Endothelial cell (in vitro differentiated cells): ENCODE measurements at regions not wholly inside any gene's neighbourhood (a gene's known extent, or its start where the extent isn't known, plus 50 kb on each side); places are given as distances from the start of the nearest gene placed in this dataset.

Experiments
- DNase-seq: peaks from one replicate; pipeline ENCODE4 v3.0.0; 2021; ENCODE audit warnings: low spot score
- H3K27ac Mint-ChIP-seq: one replicate; pipeline ENCODE4 v1.8.0; 2021; ENCODE audit warnings: mixed read lengths, inconsistent platforms; ENCODE audit not compliant: unreplicated experiment
- H3K27me3 Mint-ChIP-seq: one replicate; pipeline ENCODE4 v1.8.0; 2021; ENCODE audit warnings: mild to moderate bottlenecking, moderate library complexity, mixed read lengths, inconsistent platforms; ENCODE audit not compliant: unreplicated experiment
- H3K36me3 Mint-ChIP-seq: one replicate; pipeline ENCODE4 v1.8.0; 2021; ENCODE audit warnings: mild to moderate bottlenecking, low read depth, mixed read lengths, inconsistent platforms; ENCODE audit not compliant: unreplicated experiment
- H3K4me1 Mint-ChIP-seq: one replicate; pipeline ENCODE4 v1.8.0; 2021; ENCODE audit warnings: mild to moderate bottlenecking, mixed read lengths, inconsistent platforms; ENCODE audit not compliant: unreplicated experiment
- H3K4me3 Mint-ChIP-seq: one replicate; pipeline ENCODE4 v1.8.0; 2021; ENCODE audit warnings: mild to moderate bottlenecking, mixed read lengths, inconsistent platforms; ENCODE audit not compliant: unreplicated experiment
- H3K9me3 Mint-ChIP-seq: one replicate; pipeline ENCODE4 v1.8.0; 2021; ENCODE audit warnings: mixed read lengths, inconsistent platforms; ENCODE audit not compliant: unreplicated experiment
- CTCF ChIP-seq: fragments of 200-600 bp; sonication (generic); IDR thresholded peaks from one replicate; pipeline ENCODE4 v1.5.0; 2021; ENCODE audit warnings: antibody characterized with exemption; ENCODE audit not compliant: unreplicated experiment

- H3K27me3 Mint-ChIP-seq: peaks cover 5% of the 10 kb centered on the region
- DNase-seq: no peak
Observed at GRCh38 chr3:153897842-153898241, 223.3 kb upstream of the ARHGEF26 start.

GRCh38 chr3:153901152-153901551 is 220.0 kb upstream of the ARHGEF26 start:
- no peak overlapping the region for H3K4me3 Mint-ChIP-seq
- H3K27me3 Mint-ChIP-seq: peaks cover 5% of the 10 kb centered on the region
- TF ChIP-seq CTCF: no peak
- H3K4me1 Mint-ChIP-seq: no peaks in the 10 kb centered on the region
- H3K36me3 Mint-ChIP-seq: no peaks in the 10 kb centered on the region
- H3K27ac Mint-ChIP-seq: no peak overlapping the region
- no peak for DNase-seq
- H3K9me3 Mint-ChIP-seq: no peaks in the 10 kb centered on the region

More at GRCh38 chr3:153897842-153898241, 223.3 kb upstream of the ARHGEF26 start:
- Mint-ChIP-seq H3K4me3 (no peak overlapping the region), H3K4me1 (no peaks in the 10 kb centered on the region), H3K9me3 (no peaks in the 10 kb centered on the region), H3K36me3 (no peaks in the 10 kb centered on the region), H3K27ac (no peak overlapping the region)
- TF ChIP-seq CTCF: no peak

GRCh38 chr3:153901991-153902390 is 219.2 kb upstream of the ARHGEF26 start:
- no peaks in the 10 kb centered on the region for H3K9me3 Mint-ChIP-seq
- H3K36me3 Mint-ChIP-seq: no peaks in the 10 kb centered on the region
- peaks cover 5% of the 10 kb centered on the region for H3K27me3 Mint-ChIP-seq
- H3K4me3 Mint-ChIP-seq: no peak overlapping the region
- TF ChIP-seq CTCF: no peak
- H3K27ac Mint-ChIP-seq: no peak overlapping the region
- DNase-seq: no peak
- H3K4me1 Mint-ChIP-seq: no peaks in the 10 kb centered on the region

GRCh38 chr3:153903430-153903829 is 217.8 kb upstream of the ARHGEF26 start:
- no peak for TF ChIP-seq CTCF
- peaks cover 5% of the 10 kb centered on the region for H3K27me3 Mint-ChIP-seq
- H3K9me3 Mint-ChIP-seq: no peaks in the 10 kb centered on the region
- no peaks in the 10 kb centered on the region for H3K4me1 Mint-ChIP-seq
- no peak for DNase-seq
- H3K36me3 Mint-ChIP-seq: no peaks in the 10 kb centered on the region
- H3K4me3 Mint-ChIP-seq: no peak overlapping the region
- no peak overlapping the region for H3K27ac Mint-ChIP-seq

GRCh38 chr3:153906366-153906765 is 214.8 kb upstream of the ARHGEF26 start:
- no peak for TF ChIP-seq CTCF
- Mint-ChIP-seq H3K27ac (no peak overlapping the region), H3K36me3 (no peaks in the 10 kb centered on the region), H3K27me3 (peaks cover 5% of the 10 kb centered on the region), H3K9me3 (no peaks in the 10 kb centered on the region), H3K4me1 (no peaks in the 10 kb centered on the region), H3K4me3 (no peak overlapping the region)
- DNase-seq: no peak
